IMR-90 (cell line): ENCODE measurements at regions not wholly inside any gene's neighbourhood (a gene's known extent, or its start where the extent isn't known, plus 50 kb on each side); places are given as distances from the start of the nearest gene placed in this dataset.

Experiments
- ATAC-seq: fragments of 200-7000 bp; cut with Tn5 transposase; 2 replicates; pipeline ENCODE4 v1.9.1; 2020; ENCODE audit warnings: low read depth, mild to moderate bottlenecking, moderate library complexity
- BruUV-seq: library from RNA; stranded (reverse); fragments of 400-500 nt; replicated peaks from 2 replicates; lab custom pipeline; 2021; lab: Mats Ljungman, UMichigan
- CTCF ChIA-PET: fragments of 300-600 bp; formaldehyde crosslinking; extraction: SDS; loops from one replicate; lab custom pipeline; 2021; ENCODE audit warnings: antibody characterized with exemption; lab: Yijun Ruan, JAX
- POLR2A ChIA-PET: fragments of 300-600 bp; sonication (Branson Sonifier 250); formaldehyde crosslinking; loops from one replicate; lab custom pipeline; 2022; ENCODE audit warnings: antibody characterized with exemption; ENCODE audit not compliant: unreplicated experiment; lab: Charles Lee
- DNase-seq: peaks from one replicate; pipeline ENCODE4 v3.0.0; 2013
- H2AFZ ChIP-seq: replicated peaks from 2 replicates; pipeline ENCODE3; 2013; ENCODE audit warnings: low read length, mild to moderate bottlenecking; ENCODE audit not compliant: poor library complexity
- H2AK5ac ChIP-seq: 2 replicates; pipeline ENCODE4 v1.6.1; 2013; ENCODE audit warnings: low read depth, low read length, inconsistent platforms
- H2AK9ac ChIP-seq: replicated peaks from 2 replicates; pipeline ENCODE3; 2013; ENCODE audit warnings: mild to moderate bottlenecking, low read depth, low read length, moderate library complexity; ENCODE audit not compliant: poor library complexity
- H2BK120ac ChIP-seq: 2 replicates; pipeline ENCODE4 v1.6.1; 2013; ENCODE audit warnings: low read depth, low read length, inconsistent platforms
- H2BK15ac ChIP-seq: 3 replicates; pipeline ENCODE4 v1.6.1; 2013; ENCODE audit warnings: low read depth, low read length, inconsistent platforms
- H2BK20ac ChIP-seq: 2 replicates; pipeline ENCODE4 v1.6.1; 2013; ENCODE audit warnings: low read depth, mild to moderate bottlenecking, inconsistent platforms, low read length, moderate library complexity
- H2BK5ac ChIP-seq: 2 replicates; pipeline ENCODE4 v1.6.1; 2013; ENCODE audit warnings: mild to moderate bottlenecking, low read depth, low read length, inconsistent platforms; ENCODE audit not compliant: poor library complexity, severe bottlenecking
- H3K14ac ChIP-seq: replicated peaks from 2 replicates; pipeline ENCODE4 v1.6.1; 2013; ENCODE audit warnings: low read depth, low read length, inconsistent platforms
- H3K18ac ChIP-seq: 2 replicates; pipeline ENCODE4 v1.6.1; 2013; ENCODE audit warnings: low read depth, low read length, control low read depth
- H3K23ac ChIP-seq: 2 replicates; pipeline ENCODE4 v1.6.1; 2013; ENCODE audit warnings: low read depth, low read length, inconsistent platforms
- H3K27ac ChIP-seq: 2 replicates; pipeline ENCODE4 v1.5.1; 2013; ENCODE audit warnings: mild to moderate bottlenecking, control low read depth, low read length; ENCODE audit not compliant: insufficient read depth
- H3K27me3 ChIP-seq: 2 replicates; pipeline ENCODE4 v1.6.1; 2013; ENCODE audit warnings: low read length; ENCODE audit not compliant: control insufficient read depth, insufficient read depth
- H3K36me3 ChIP-seq: 2 replicates; pipeline ENCODE4 v1.6.1; 2013; ENCODE audit warnings: low read length, mixed read lengths; ENCODE audit not compliant: control insufficient read depth, insufficient read depth
- H3K4ac ChIP-seq: 2 replicates; pipeline ENCODE4 v1.6.1; 2013; ENCODE audit warnings: low read depth, low read length, inconsistent platforms
- H3K4me1 ChIP-seq: 2 replicates; pipeline ENCODE4 v1.6.1; 2013; ENCODE audit warnings: low read length, mixed read lengths; ENCODE audit not compliant: control insufficient read depth, insufficient read depth
- H3K4me2 ChIP-seq: 2 replicates; pipeline ENCODE4 v1.6.1; 2013; ENCODE audit warnings: low read depth, mild to moderate bottlenecking, control low read depth, low read length, moderate library complexity
- H3K4me3 ChIP-seq: 2 replicates; pipeline ENCODE4 v1.5.1; 2013; ENCODE audit warnings: low read depth, mild to moderate bottlenecking, control low read depth, low read length, moderate library complexity; ENCODE audit not compliant: insufficient read depth
- H3K56ac ChIP-seq: 2 replicates; pipeline ENCODE4 v1.6.1; 2013; ENCODE audit warnings: low read length, inconsistent platforms; ENCODE audit not compliant: insufficient read depth; ENCODE audit errors: extremely low read depth
- H3K79me1 ChIP-seq, 2 experiments: 2 replicates each; pipeline ENCODE4 v1.6.1; 2013; ENCODE audit warnings: low read length in 2 of 2, inconsistent platforms in 1 of 2, low read depth in 1 of 2
- H3K9ac ChIP-seq: 2 replicates; pipeline ENCODE4 v1.6.1; 2013; ENCODE audit warnings: low read depth, low read length, control low read depth
- H3K9me1 ChIP-seq: 2 replicates; pipeline ENCODE4 v1.6.1; 2013; ENCODE audit warnings: low read length, inconsistent platforms; ENCODE audit not compliant: insufficient read depth
- H3K9me3 ChIP-seq: 2 replicates; pipeline ENCODE4 v1.6.1; 2013; ENCODE audit warnings: low read length; ENCODE audit not compliant: control insufficient read depth, insufficient read depth
- H4K20me1 ChIP-seq: 2 replicates; pipeline ENCODE4 v1.6.1; 2013; ENCODE audit warnings: low read length, inconsistent platforms; ENCODE audit not compliant: insufficient read depth
- H4K5ac ChIP-seq: 2 replicates; pipeline ENCODE4 v1.6.1; 2013; ENCODE audit warnings: mild to moderate bottlenecking, low read depth, low read length, control low read depth
- H4K8ac ChIP-seq, 2 experiments: 2 replicates each; pipeline ENCODE4 v1.6.1; 2013; ENCODE audit warnings: low read depth in 2 of 2, low read length in 2 of 2, control low read depth in 1 of 2, inconsistent platforms in 1 of 2
- H4K91ac ChIP-seq: 2 replicates; pipeline ENCODE4 v1.6.1; 2013; ENCODE audit warnings: low read depth, low read length, inconsistent platforms; ENCODE audit not compliant: insufficient read depth
- BHLHE40 ChIP-seq: fragments of 150-350 bp; IDR thresholded peaks from 2 replicates; pipeline ENCODE4 v1.6.1; 2016; ENCODE audit warnings: mild to moderate bottlenecking, low read depth, low read length
- CEBPB ChIP-seq: IDR thresholded peaks from 2 replicates; pipeline ENCODE4 v1.6.1; 2012; ENCODE audit warnings: low read depth, low read length, improper control_type of control experiment
- CHD1 ChIP-seq: IDR thresholded peaks from 2 replicates; pipeline ENCODE4 v1.6.1; 2012; ENCODE audit warnings: low read depth, low read length, improper control_type of control experiment
- FOS ChIP-seq: fragments of 150-350 bp; IDR thresholded peaks from 2 replicates; pipeline ENCODE4 v1.6.1; 2016; ENCODE audit warnings: low read depth, low read length
- MAFK ChIP-seq: IDR thresholded peaks from 2 replicates; pipeline ENCODE4 v1.6.1; 2012; ENCODE audit warnings: low read depth, low read length, improper control_type of control experiment
- MAZ ChIP-seq: IDR thresholded peaks from 2 replicates; pipeline ENCODE4 v1.6.1; 2012; ENCODE audit warnings: low read depth, mild to moderate bottlenecking, low read length, improper control_type of control experiment, moderate library complexity, borderline replicate concordance
- MXI1 ChIP-seq: IDR thresholded peaks from 2 replicates; pipeline ENCODE4 v1.6.1; 2012; ENCODE audit warnings: low read depth, mild to moderate bottlenecking, low read length, moderate library complexity, borderline replicate concordance
- NFE2L2 ChIP-seq: fragments of 150-350 bp; IDR thresholded peaks from 2 replicates; pipeline ENCODE4 v1.6.1; 2016; ENCODE audit warnings: low read depth, mild to moderate bottlenecking, low read length
- POLR2A ChIP-seq: IDR thresholded peaks from 2 replicates; pipeline ENCODE4 v1.6.1; 2012; ENCODE audit warnings: mild to moderate bottlenecking, low read depth, low read length
- RAD21 ChIP-seq: IDR thresholded peaks from 2 replicates; pipeline ENCODE4 v1.6.1; 2012; ENCODE audit warnings: low read length, improper control_type of control experiment
- RCOR1 ChIP-seq: IDR thresholded peaks from 2 replicates; pipeline ENCODE4 v1.6.1; 2012; ENCODE audit warnings: mild to moderate bottlenecking, low read length, improper control_type of control experiment; ENCODE audit not compliant: insufficient replicate concordance
- RFX5 ChIP-seq: IDR thresholded peaks from 2 replicates; pipeline ENCODE4 v1.8.0; 2012; ENCODE audit warnings: low read depth, mild to moderate bottlenecking, low read length, moderate library complexity
- SMC3 ChIP-seq: fragments of 150-350 bp; IDR thresholded peaks from 2 replicates; pipeline ENCODE4 v1.6.1; 2016; ENCODE audit warnings: low read depth, mild to moderate bottlenecking, antibody characterized with exemption, low read length, moderate library complexity
- WGBS, 2 experiments: methylation state at CpG; one replicate each; pipeline versions ENCODE4 v1.1.5 to v1.1.7; 2013; ENCODE audit warnings: missing lambda C conversion rate in 2 of 2; ENCODE audit not compliant: insufficient read length in 1 of 2; ENCODE audit errors: extremely low coverage in 2 of 2; 5-methylcytosine and 5-hydroxymethylcytosine counted together
- dilution Hi-C: fragments of 300-500 bp; cut with HindIII; formaldehyde crosslinking; loops from one replicate; pipeline ENCODE4 v1.14.3; 2018; ENCODE audit warnings: low sequenced_read_pairs; ENCODE audit not compliant: unreplicated experiment
- in situ Hi-C: fragments of 300-500 bp; cut with MboI; formaldehyde crosslinking; loops from 3 replicates; pipeline ENCODE4 v1.14.3; 2019; ENCODE audit warnings: low sequenced_read_pairs, inconsistent platforms, mixed read lengths
- intact Hi-C: fragments of 100-400 bp; cut with micrococcal nuclease; formaldehyde crosslinking; loops from 2 replicates; pipeline ENCODE4 v1.10.0; 2022
- TF ChIP-seq, protein P1 (sequence below): fragments of 150-350 bp; IDR thresholded peaks from 2 replicates; pipeline ENCODE4 v1.6.1; 2016; ENCODE audit warnings: low read depth, mild to moderate bottlenecking, low read length, moderate library complexity, borderline replicate concordance
- TF ChIP-seq, protein P2 (sequence below): fragments of 150-350 bp; IDR thresholded peaks from 2 replicates; pipeline ENCODE4 v1.6.1; 2017; ENCODE audit warnings: mild to moderate bottlenecking, antibody characterized with exemption, low read length, low read depth
- TF ChIP-seq, protein P3 (sequence below): conservative IDR thresholded peaks from 2 replicates; pipeline ENCODE4 v1.5.1; 2012; ENCODE audit warnings: mild to moderate bottlenecking, low read depth, low read length, improper control_type of control experiment

DNA sequence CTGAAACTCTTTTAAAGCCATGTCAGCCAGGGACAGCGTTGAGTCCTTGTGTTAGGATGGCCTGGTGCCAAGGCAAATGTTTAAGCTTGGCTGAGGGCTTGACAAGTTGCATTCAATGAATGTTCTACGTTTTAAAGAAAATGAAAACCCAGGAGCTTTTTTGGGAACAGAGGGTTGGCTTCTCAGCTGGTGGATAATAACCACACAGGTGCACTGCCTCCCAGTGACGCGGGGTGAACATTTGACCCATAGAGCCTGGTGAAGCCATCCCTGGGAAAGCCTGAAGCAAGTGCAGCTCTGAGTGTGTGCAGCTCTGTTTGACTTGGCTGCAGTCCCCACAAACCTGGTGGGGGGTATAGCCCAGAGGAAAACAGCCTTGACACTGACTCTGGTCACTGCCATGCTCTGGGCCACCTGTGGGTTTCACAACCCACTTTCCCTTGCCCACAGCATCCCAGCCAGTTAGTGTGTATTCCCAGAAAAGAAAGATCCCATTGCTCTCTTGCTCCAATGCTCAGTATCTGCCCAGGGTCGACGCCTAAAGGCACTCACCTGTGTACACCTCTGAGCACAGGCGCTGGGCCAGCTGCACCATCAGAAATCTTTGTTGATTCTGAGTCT is 874.9 kb downstream of the RNF144A start:
- Histone ChIP-seq H3K9ac (no peak overlapping the region), H3K4me1 (no peaks in the 10 kb centered on the region), H3K9me3 (no peaks in the 10 kb centered on the region), H4K5ac (no peak overlapping the region), H4K91ac (no peak overlapping the region), H4K8ac (no peak overlapping the region), H3K23ac (no peak overlapping the region), H3K36me3 (no peaks in the 10 kb centered on the region), H3K56ac (no peak overlapping the region), H2BK15ac (no peak overlapping the region), H2AK5ac (no peak overlapping the region), H3K4ac (no peak overlapping the region), H2BK20ac (no peak overlapping the region), H3K9me1 (no peaks in the 10 kb centered on the region), H3K18ac (no peak overlapping the region), H2AK9ac (no peak overlapping the region), H3K27me3 (no peaks in the 10 kb centered on the region), H4K20me1 (no peaks in the 10 kb centered on the region), H2BK5ac (no peak overlapping the region), H3K4me2 (no peak overlapping the region), H3K14ac (no peak overlapping the region), H2BK120ac (no peak overlapping the region), H2AFZ (no peak overlapping the region), H3K79me1 (no peaks in the 10 kb centered on the region), H3K27ac (no peak overlapping the region), H3K4me3 (no peak overlapping the region)
- 83% methylated on average over 2 of the region's 7 CpGs; no CpG with 5 or more reads in 1 of the 2 experiments for WGBS, 2 experiments
- intact Hi-C loops, result no loop called here
- TF ChIP-seq NFE2L2 (no peak), CHD1 (no peak), CEBPB (no peak), RAD21 (no peak), MAZ (no peak), MAFK (no peak), FOS (no peak), POLR2A (no peak), SMC3 (no peak), RCOR1 (no peak), MXI1 (no peak), RFX5 (no peak), BHLHE40 (no peak)
- TF ChIP-seq, protein P1, sequence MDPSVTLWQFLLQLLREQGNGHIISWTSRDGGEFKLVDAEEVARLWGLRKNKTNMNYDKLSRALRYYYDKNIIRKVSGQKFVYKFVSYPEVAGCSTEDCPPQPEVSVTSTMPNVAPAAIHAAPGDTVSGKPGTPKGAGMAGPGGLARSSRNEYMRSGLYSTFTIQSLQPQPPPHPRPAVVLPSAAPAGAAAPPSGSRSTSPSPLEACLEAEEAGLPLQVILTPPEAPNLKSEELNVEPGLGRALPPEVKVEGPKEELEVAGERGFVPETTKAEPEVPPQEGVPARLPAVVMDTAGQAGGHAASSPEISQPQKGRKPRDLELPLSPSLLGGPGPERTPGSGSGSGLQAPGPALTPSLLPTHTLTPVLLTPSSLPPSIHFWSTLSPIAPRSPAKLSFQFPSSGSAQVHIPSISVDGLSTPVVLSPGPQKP, result no peak
- TF ChIP-seq, protein P2, sequence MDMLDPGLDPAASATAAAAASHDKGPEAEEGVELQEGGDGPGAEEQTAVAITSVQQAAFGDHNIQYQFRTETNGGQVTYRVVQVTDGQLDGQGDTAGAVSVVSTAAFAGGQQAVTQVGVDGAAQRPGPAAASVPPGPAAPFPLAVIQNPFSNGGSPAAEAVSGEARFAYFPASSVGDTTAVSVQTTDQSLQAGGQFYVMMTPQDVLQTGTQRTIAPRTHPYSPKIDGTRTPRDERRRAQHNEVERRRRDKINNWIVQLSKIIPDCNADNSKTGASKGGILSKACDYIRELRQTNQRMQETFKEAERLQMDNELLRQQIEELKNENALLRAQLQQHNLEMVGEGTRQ, result no peak
- TF ChIP-seq, protein P3, sequence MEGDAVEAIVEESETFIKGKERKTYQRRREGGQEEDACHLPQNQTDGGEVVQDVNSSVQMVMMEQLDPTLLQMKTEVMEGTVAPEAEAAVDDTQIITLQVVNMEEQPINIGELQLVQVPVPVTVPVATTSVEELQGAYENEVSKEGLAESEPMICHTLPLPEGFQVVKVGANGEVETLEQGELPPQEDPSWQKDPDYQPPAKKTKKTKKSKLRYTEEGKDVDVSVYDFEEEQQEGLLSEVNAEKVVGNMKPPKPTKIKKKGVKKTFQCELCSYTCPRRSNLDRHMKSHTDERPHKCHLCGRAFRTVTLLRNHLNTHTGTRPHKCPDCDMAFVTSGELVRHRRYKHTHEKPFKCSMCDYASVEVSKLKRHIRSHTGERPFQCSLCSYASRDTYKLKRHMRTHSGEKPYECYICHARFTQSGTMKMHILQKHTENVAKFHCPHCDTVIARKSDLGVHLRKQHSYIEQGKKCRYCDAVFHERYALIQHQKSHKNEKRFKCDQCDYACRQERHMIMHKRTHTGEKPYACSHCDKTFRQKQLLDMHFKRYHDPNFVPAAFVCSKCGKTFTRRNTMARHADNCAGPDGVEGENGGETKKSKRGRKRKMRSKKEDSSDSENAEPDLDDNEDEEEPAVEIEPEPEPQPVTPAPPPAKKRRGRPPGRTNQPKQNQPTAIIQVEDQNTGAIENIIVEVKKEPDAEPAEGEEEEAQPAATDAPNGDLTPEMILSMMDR, result no peak
- dilution Hi-C loops, result no loop called here
- ATAC-seq (no peak), DNase-seq (no peak)
- POLR2A ChIA-PET, result no interaction called here
- in situ Hi-C loops, result no loop called here
- CTCF ChIA-PET, result no interaction called here
- BruUV-seq, result no TSS peak
